ENCODE measurements at regions not wholly inside any gene's neighbourhood (a gene's known extent, or its start where the extent isn't known, plus 50 kb on each side); places are given as distances from the start of the nearest gene placed in this dataset.

- TF ChIP-seq CTCF (IDR thresholded peaks at IDR 0.05) (no peak), POLR2A (IDR thresholded peaks at IDR 0.05) (no peak)
Measured at GRCh38 chr10:23695825-23696420, 257.0 kb downstream of the OTUD1 start.

Data from body of pancreas (tissue), 4 donors.